K562 (cell line): ENCODE measurements at regions not wholly inside any gene's neighbourhood (a gene's known extent, or its start where the extent isn't known, plus 50 kb on each side); places are given as distances from the start of the nearest gene placed in this dataset.

Experiments used
- ATAC-seq: fragments of 200-7000 bp; cut with Tn5 transposase; 3 replicates; pipeline ENCODE4 v1.9.1; 2020; ENCODE audit warnings: moderate library complexity
- BruUV-seq: library from RNA; stranded (reverse); fragments of 400-500 nt; replicated peaks from 2 replicates; lab custom pipeline; 2021; lab: Mats Ljungman, UMichigan
- CTCF ChIA-PET: fragments of 300-600 bp; formaldehyde crosslinking; extraction: SDS; loops from one replicate; lab custom pipeline; 2021; ENCODE audit warnings: low intra/inter-chr PET ratio; lab: Yijun Ruan, JAX
- POLR2A ChIA-PET: fragments of 300-600, 350-650 bp; sonication (Branson Sonifier 250); formaldehyde crosslinking; extraction: SDS; loops from one replicate; lab custom pipeline; 2021; ENCODE audit warnings: antibody characterized with exemption, inconsistent platforms; lab: Yijun Ruan, JAX
- DNase-seq, 4 experiments: peaks; one replicate each; pipeline versions ENCODE4 v3.0.0 to v3.0.0-alpha.2; 2011 to 2018; ENCODE audit warnings: low spot score in 3 of 4, mixed read lengths in 3 of 4; ENCODE audit errors: extremely low read depth in 1 of 4
- FAIRE-seq: peaks from 2 replicates; lab custom pipeline; 2011; peaks lifted over from hg19 to GRCh38; lab: Jason Lieb, UNC
- H2AFZ ChIP-seq: 2 replicates; pipeline ENCODE4 v1.6.0; 2011; ENCODE audit warnings: low read depth, low read length, control low read depth, inconsistent platforms
- H3K27ac ChIP-seq: fragments of 200-600 bp; 3 replicates; pipeline ENCODE4 v1.8.0; 2011; ENCODE audit warnings: low read depth, mild to moderate bottlenecking, control low read depth, inconsistent platforms, low read length, moderate library complexity, mixed read lengths; ENCODE audit errors: extremely low read depth
- H3K27me3 ChIP-seq, 2 experiments: fragments of 300-600 bp in 1 of 2; 2 replicates in 1 of 2; 3 replicates in 1 of 2; pipeline versions ENCODE4 v1.6.0 to v1.8.0; 2011; ENCODE audit warnings: inconsistent platforms in 2 of 2, low read length in 2 of 2, mild to moderate bottlenecking in 1 of 2, mixed read lengths in 1 of 2, moderate library complexity in 1 of 2; ENCODE audit not compliant: control insufficient read depth in 2 of 2, insufficient read depth in 2 of 2
- H3K36me3 ChIP-seq: fragments of 300-600 bp; 3 replicates; pipeline ENCODE4 v1.8.0; 2011; ENCODE audit warnings: mild to moderate bottlenecking, low read length, inconsistent platforms; ENCODE audit not compliant: control insufficient read depth, insufficient read depth
- H3K4me1 ChIP-seq, 2 experiments: fragments of 200-600 bp in 1 of 2; replicated peaks in 1 of 2; 2 replicates in 1 of 2; 3 replicates in 1 of 2; pipeline versions ENCODE4 v1.5.1 to v1.8.0; 2011; ENCODE audit warnings: inconsistent platforms in 2 of 2, low read length in 2 of 2, mild to moderate bottlenecking in 1 of 2, mixed read lengths in 1 of 2, moderate library complexity in 1 of 2; ENCODE audit not compliant: control insufficient read depth in 2 of 2, insufficient read depth in 2 of 2
- H3K4me2 ChIP-seq: 2 replicates; pipeline ENCODE4 v1.6.1; 2011; ENCODE audit warnings: low read length, control low read depth, inconsistent platforms, mixed read lengths; ENCODE audit not compliant: insufficient read depth
- H3K4me3 ChIP-seq: fragments of 200-600 bp; sonication (generic), shearing (Covaris generic); 2 replicates; pipeline ENCODE4 v1.5.1; 2016; ENCODE audit warnings: control low read depth, inconsistent platforms
- H3K79me2 ChIP-seq: fragments of 200-600 bp; 3 replicates; pipeline ENCODE4 v1.8.0; 2011; ENCODE audit warnings: low read length, inconsistent platforms; ENCODE audit not compliant: control insufficient read depth, insufficient read depth
- H3K9ac ChIP-seq, 2 experiments: 2 replicates each; pipeline versions ENCODE4 v1.6.0 to v1.6.1; 2011; ENCODE audit warnings: low read depth in 2 of 2, low read length in 2 of 2, control low read depth in 1 of 2, inconsistent platforms in 1 of 2, mild to moderate bottlenecking in 1 of 2, mixed read lengths in 1 of 2; ENCODE audit not compliant: insufficient read depth in 1 of 2
- H3K9me1 ChIP-seq: one replicate; pipeline ENCODE4 v1.6.0; 2011; ENCODE audit warnings: inconsistent platforms, mild to moderate bottlenecking, low read length, moderate library complexity; ENCODE audit not compliant: control insufficient read depth, insufficient read depth
- H3K9me3 ChIP-seq: replicated peaks from 2 replicates; pipeline ENCODE4 v1.5.1; 2011; ENCODE audit warnings: low read depth, low read length, inconsistent platforms; ENCODE audit not compliant: control insufficient read depth, insufficient read depth
- H4K20me1 ChIP-seq: replicated peaks from 2 replicates; pipeline ENCODE4 v1.6.1; 2011; ENCODE audit warnings: low read length, inconsistent platforms, mixed read lengths; ENCODE audit not compliant: control insufficient read depth, insufficient read depth
- CEBPB ChIP-seq: fragments of 450-650 bp; IDR thresholded peaks from 2 replicates; pipeline ENCODE4 v1.6.1; 2016; ENCODE audit warnings: missing genetic modification characterization, missing compliant biosample characterization
- ZBTB1 ChIP-seq: sonication (generic); formaldehyde crosslinking; IDR thresholded peaks from 2 replicates; pipeline ENCODE4 v1.8.1; 2023; ENCODE audit warnings: missing genetic modification reagents, low read depth, mild to moderate bottlenecking, borderline replicate concordance
- WGBS: fragments of 100-300 bp; shearing (Covaris generic); methylation state at CpG from one replicate; pipeline ENCODE4 v1.1.6; 2016; ENCODE audit warnings: low coverage, mixed read lengths; ENCODE audit not compliant: insufficient coverage; ENCODE audit errors: missing lambda C conversion rate; 5-methylcytosine and 5-hydroxymethylcytosine counted together
- in situ Hi-C: fragments of 300-500 bp; cut with MboI; formaldehyde crosslinking; loops from 4 replicates; pipeline ENCODE4 v1.15.0; 2018; ENCODE audit warnings: inconsistent platforms, mixed read lengths
- intact Hi-C: fragments of 100-400 bp; cut with micrococcal nuclease; formaldehyde crosslinking; loops from 2 replicates; pipeline ENCODE4 v1.14.2; 2022
- TF ChIP-seq, protein P1 (sequence below): fragments of 250-450 bp; sonication (Bioruptor Pico); IDR thresholded peaks from 2 replicates; pipeline ENCODE4 v1.5.1; 2021; ENCODE audit warnings: mild to moderate bottlenecking
- TF ChIP-seq, protein P2 (sequence below): sonication (generic); formaldehyde crosslinking; IDR thresholded peaks from 2 replicates; pipeline ENCODE4 v1.8.0; 2022; ENCODE audit warnings: mild to moderate bottlenecking, missing genetic modification reagents
- TF ChIP-seq, protein P3 (sequence below): fragments of 450-650 bp; IDR thresholded peaks from one replicate; pipeline ENCODE4 v1.6.1; 2018; ENCODE audit warnings: mild to moderate bottlenecking, moderate library complexity; ENCODE audit not compliant: partially characterized antibody
- TF ChIP-seq, protein P4 (sequence below), 2 experiments: fragments of 150-350 bp in 1 of 2; IDR thresholded peaks; 2 replicates each; pipeline ENCODE4 v1.6.1; 2012 to 2016; ENCODE audit warnings: low read depth in 2 of 2, low read length in 2 of 2, mild to moderate bottlenecking in 1 of 2, moderate library complexity in 1 of 2
- TF ChIP-seq, protein P5 (sequence below): sonication (generic); formaldehyde crosslinking; IDR thresholded peaks from 2 replicates; pipeline ENCODE4 v1.8.1; 2023; ENCODE audit warnings: mild to moderate bottlenecking, missing genetic modification reagents
- TF ChIP-seq, protein P6 (sequence below): fragments of 200-800 bp; sonication (Bioruptor generic); IDR thresholded peaks from 2 replicates; pipeline ENCODE4 v1.6.1; 2017; ENCODE audit warnings: missing genetic modification characterization, missing compliant biosample characterization

DNA sequence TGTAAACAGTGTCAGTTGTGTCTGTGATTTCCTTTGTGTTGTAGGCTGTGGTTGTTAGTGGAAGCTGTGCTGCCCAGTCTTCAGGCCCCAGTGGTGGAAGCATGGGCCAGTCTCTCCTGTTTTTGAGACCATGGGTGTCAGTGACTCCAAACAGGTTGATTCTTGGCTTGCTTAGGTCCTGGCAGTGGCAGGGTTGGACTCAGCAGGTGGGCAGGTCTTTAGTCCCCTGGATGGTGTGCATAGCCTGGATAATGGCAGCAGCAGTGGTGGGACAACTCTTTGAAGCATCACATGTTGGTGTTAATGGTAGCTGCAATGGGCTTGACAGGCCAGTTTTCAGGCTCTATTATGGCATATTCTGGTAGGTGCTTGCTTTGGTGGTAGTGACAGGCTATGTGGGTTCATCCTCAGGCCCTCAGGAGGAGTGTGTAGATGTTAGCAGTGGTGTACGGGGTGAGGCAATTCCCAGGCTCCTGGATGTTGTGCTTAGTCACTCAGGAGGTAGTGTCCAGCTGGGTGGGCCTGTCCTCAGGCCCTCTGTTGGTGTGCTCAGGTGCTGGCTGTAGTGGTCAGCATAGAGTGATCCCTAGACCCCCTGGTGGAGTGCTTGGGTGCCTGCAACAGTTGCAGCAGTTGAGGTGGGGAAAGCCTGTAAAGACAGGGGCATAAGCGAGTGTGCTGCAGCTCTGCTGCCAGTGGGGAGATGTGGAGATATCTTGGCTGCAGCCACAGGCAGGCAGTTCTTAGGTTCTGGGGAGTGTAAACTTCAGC is 596.7 kb downstream of the PDCD6IP start (continued):
- TF ChIP-seq, protein P1, sequence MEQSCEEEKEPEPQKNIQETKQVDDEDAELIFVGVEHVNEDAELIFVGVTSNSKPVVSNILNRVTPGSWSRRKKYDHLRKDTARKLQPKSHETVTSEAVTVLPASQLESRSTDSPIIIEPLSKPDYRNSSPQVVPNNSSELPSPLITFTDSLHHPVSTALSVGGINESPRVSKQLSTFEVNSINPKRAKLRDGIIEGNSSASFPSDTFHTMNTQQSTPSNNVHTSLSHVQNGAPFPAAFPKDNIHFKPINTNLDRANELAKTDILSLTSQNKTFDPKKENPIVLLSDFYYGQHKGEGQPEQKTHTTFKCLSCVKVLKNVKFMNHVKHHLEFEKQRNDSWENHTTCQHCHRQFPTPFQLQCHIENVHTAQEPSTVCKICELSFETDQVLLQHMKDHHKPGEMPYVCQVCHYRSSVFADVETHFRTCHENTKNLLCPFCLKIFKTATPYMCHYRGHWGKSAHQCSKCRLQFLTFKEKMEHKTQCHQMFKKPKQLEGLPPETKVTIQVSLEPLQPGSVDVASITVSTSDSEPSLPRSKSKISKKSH (CRISPR knock-in tag): no peak
- TF ChIP-seq, protein P2, sequence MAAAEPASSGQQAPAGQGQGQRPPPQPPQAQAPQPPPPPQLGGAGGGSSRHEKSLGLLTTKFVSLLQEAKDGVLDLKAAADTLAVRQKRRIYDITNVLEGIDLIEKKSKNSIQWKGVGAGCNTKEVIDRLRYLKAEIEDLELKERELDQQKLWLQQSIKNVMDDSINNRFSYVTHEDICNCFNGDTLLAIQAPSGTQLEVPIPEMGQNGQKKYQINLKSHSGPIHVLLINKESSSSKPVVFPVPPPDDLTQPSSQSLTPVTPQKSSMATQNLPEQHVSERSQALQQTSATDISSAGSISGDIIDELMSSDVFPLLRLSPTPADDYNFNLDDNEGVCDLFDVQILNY: no peak
- TF ChIP-seq ZBTB1 (CRISPR knock-in tag): no peak
- TF ChIP-seq CEBPB (tag): no peak
- TF ChIP-seq, protein P3, sequence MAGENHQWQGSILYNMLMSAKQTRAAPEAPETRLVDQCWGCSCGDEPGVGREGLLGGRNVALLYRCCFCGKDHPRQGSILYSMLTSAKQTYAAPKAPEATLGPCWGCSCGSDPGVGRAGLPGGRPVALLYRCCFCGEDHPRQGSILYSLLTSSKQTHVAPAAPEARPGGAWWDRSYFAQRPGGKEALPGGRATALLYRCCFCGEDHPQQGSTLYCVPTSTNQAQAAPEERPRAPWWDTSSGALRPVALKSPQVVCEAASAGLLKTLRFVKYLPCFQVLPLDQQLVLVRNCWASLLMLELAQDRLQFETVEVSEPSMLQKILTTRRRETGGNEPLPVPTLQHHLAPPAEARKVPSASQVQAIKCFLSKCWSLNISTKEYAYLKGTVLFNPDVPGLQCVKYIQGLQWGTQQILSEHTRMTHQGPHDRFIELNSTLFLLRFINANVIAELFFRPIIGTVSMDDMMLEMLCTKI: no peak

DNA sequence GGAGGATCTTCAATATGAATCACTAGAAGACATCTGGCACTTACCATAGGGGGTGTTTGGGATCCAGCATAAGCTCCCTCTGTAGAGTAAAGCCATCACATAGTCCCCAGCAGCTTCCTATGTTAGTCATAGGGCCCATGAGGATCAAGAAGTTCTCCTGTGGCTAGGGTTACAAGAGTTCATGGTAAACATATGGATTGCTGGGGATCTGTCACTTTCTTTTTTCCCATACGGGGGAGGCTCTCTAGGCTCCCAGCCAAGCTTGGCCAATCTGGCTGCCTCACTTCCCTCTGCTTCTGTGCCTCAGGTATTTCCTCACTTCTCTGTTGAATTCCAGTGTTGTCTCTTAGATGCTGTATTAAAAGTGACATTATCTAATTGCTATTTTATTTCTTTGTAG is 597.9 kb downstream of the PDCD6IP start:
- no peak overlapping the region for H3K4me2 ChIP-seq
- intact Hi-C loops: no loop called here
- no peaks in the 10 kb centered on the region; the same call in none of the 2 replicates for H3K9me3 ChIP-seq
- H3K9ac ChIP-seq: no peak overlapping the region
- no TSS peak for BruUV-seq
- H3K36me3 ChIP-seq: no peaks in the 10 kb centered on the region
- CTCF ChIA-PET: no interaction called here
- no peak for ATAC-seq
- H3K4me3 ChIP-seq: no peak overlapping the region
- 0% methylated on average over 1 of the region's 1 CpG for WGBS
- POLR2A ChIA-PET: no interaction called here
- no peaks in the 10 kb centered on the region for H3K79me2 ChIP-seq
- H3K9me1 ChIP-seq: no peaks in the 10 kb centered on the region
- H3K27me3 ChIP-seq: no peaks in the 10 kb centered on the region
- H4K20me1 ChIP-seq: no peaks in the 10 kb centered on the region
- no peaks in the 10 kb centered on the region for H3K4me1 ChIP-seq
- in situ Hi-C loops: no loop called here
- DNase-seq: no peak
- FAIRE-seq: no peak
- no peak overlapping the region for H3K27ac ChIP-seq
- no peak overlapping the region for H2AFZ ChIP-seq
- TF ChIP-seq, protein P4, sequence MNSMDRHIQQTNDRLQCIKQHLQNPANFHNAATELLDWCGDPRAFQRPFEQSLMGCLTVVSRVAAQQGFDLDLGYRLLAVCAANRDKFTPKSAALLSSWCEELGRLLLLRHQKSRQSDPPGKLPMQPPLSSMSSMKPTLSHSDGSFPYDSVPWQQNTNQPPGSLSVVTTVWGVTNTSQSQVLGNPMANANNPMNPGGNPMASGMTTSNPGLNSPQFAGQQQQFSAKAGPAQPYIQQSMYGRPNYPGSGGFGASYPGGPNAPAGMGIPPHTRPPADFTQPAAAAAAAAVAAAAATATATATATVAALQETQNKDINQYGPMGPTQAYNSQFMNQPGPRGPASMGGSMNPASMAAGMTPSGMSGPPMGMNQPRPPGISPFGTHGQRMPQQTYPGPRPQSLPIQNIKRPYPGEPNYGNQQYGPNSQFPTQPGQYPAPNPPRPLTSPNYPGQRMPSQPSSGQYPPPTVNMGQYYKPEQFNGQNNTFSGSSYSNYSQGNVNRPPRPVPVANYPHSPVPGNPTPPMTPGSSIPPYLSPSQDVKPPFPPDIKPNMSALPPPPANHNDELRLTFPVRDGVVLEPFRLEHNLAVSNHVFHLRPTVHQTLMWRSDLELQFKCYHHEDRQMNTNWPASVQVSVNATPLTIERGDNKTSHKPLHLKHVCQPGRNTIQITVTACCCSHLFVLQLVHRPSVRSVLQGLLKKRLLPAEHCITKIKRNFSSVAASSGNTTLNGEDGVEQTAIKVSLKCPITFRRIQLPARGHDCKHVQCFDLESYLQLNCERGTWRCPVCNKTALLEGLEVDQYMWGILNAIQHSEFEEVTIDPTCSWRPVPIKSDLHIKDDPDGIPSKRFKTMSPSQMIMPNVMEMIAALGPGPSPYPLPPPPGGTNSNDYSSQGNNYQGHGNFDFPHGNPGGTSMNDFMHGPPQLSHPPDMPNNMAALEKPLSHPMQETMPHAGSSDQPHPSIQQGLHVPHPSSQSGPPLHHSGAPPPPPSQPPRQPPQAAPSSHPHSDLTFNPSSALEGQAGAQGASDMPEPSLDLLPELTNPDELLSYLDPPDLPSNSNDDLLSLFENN (IDR thresholded peaks at IDR 0.05; ENCODE audit: low read depth in 2 of 2, low read length in 2 of 2): no peak
- TF ChIP-seq, protein P5, sequence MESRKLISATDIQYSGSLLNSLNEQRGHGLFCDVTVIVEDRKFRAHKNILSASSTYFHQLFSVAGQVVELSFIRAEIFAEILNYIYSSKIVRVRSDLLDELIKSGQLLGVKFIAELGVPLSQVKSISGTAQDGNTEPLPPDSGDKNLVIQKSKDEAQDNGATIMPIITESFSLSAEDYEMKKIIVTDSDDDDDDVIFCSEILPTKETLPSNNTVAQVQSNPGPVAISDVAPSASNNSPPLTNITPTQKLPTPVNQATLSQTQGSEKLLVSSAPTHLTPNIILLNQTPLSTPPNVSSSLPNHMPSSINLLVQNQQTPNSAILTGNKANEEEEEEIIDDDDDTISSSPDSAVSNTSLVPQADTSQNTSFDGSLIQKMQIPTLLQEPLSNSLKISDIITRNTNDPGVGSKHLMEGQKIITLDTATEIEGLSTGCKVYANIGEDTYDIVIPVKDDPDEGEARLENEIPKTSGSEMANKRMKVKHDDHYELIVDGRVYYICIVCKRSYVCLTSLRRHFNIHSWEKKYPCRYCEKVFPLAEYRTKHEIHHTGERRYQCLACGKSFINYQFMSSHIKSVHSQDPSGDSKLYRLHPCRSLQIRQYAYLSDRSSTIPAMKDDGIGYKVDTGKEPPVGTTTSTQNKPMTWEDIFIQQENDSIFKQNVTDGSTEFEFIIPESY (CRISPR knock-in tag): no peak
- TF ChIP-seq, protein P6, sequence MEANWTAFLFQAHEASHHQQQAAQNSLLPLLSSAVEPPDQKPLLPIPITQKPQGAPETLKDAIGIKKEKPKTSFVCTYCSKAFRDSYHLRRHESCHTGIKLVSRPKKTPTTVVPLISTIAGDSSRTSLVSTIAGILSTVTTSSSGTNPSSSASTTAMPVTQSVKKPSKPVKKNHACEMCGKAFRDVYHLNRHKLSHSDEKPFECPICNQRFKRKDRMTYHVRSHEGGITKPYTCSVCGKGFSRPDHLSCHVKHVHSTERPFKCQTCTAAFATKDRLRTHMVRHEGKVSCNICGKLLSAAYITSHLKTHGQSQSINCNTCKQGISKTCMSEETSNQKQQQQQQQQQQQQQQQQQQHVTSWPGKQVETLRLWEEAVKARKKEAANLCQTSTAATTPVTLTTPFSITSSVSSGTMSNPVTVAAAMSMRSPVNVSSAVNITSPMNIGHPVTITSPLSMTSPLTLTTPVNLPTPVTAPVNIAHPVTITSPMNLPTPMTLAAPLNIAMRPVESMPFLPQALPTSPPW (CRISPR knock-in tag): no peak
